Nephron (organoid): ENCODE measurements at regions not wholly inside any gene's neighbourhood (a gene's known extent, or its start where the extent isn't known, plus 50 kb on each side); places are given as distances from the start of the nearest gene placed in this dataset.

Experiments
- H3K27ac Mint-ChIP-seq, 3 experiments: 2 replicates each; pipeline ENCODE4 v1.8.0; 2020; ENCODE audit warnings: mixed read lengths in 3 of 3, mild to moderate bottlenecking in 2 of 3, moderate library complexity in 1 of 3
- H3K27me3 Mint-ChIP-seq: 2 replicates; pipeline ENCODE4 v1.8.0; 2021; ENCODE audit warnings: low read depth, mild to moderate bottlenecking, moderate library complexity, mixed read lengths
- H3K36me3 Mint-ChIP-seq: 2 replicates; pipeline ENCODE4 v1.8.0; 2020; ENCODE audit warnings: low read depth, mixed read lengths
- H3K4me1 Mint-ChIP-seq: 2 replicates; pipeline ENCODE4 v1.8.0; 2020; ENCODE audit warnings: mixed read lengths
- H3K4me3 Mint-ChIP-seq, 3 experiments: 2 replicates each; pipeline ENCODE4 v1.8.0; 2020; ENCODE audit warnings: mild to moderate bottlenecking in 3 of 3, mixed read lengths in 3 of 3, moderate library complexity in 2 of 3
- H3K9me3 Mint-ChIP-seq: 2 replicates; pipeline ENCODE4 v1.8.0; 2020; ENCODE audit warnings: mixed read lengths
- TF ChIP-seq, protein P1 (sequence below), 3 experiments: fragments of 200-600 bp; sonication (generic); IDR thresholded peaks; one replicate each; pipeline ENCODE4 v1.5.0; 2021; ENCODE audit warnings: antibody characterized with exemption in 3 of 3; ENCODE audit not compliant: unreplicated experiment in 3 of 3

DNA sequence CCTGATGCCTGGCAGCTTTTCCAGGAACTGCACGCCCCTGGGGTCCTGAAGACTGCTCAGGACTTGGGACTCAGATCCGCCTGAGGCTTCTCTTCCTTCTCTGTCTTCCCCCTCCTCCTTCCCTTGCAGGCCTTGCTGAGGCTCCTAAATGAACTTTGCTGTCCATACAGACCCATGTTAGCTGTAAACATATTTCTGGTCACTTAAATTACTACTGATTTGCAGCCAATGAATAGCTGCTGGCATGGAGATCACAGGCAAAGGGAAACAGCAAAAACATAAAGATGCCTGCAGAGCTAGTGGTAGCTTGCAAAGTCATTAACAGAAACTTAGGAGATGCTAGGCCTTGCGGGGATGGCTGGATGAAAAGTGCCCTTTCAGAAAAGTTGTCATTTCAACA lies 261.9 kb downstream of the GADD45G start:
- Mint-ChIP-seq H3K4me1 (peaks cover 53% of the 10 kb centered on the region), H3K36me3 (no peaks in the 10 kb centered on the region), H3K4me3 (no peak overlapping the region), H3K27ac (peak overlapping the region in 2 of 3 experiments; percentile 49 to 65), H3K27me3 (peaks cover 12% of the 10 kb centered on the region), H3K9me3 (no peaks in the 10 kb centered on the region)
- TF ChIP-seq, protein P1, sequence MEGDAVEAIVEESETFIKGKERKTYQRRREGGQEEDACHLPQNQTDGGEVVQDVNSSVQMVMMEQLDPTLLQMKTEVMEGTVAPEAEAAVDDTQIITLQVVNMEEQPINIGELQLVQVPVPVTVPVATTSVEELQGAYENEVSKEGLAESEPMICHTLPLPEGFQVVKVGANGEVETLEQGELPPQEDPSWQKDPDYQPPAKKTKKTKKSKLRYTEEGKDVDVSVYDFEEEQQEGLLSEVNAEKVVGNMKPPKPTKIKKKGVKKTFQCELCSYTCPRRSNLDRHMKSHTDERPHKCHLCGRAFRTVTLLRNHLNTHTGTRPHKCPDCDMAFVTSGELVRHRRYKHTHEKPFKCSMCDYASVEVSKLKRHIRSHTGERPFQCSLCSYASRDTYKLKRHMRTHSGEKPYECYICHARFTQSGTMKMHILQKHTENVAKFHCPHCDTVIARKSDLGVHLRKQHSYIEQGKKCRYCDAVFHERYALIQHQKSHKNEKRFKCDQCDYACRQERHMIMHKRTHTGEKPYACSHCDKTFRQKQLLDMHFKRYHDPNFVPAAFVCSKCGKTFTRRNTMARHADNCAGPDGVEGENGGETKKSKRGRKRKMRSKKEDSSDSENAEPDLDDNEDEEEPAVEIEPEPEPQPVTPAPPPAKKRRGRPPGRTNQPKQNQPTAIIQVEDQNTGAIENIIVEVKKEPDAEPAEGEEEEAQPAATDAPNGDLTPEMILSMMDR (IDR thresholded peaks at IDR 0.05; ENCODE audit: unreplicated experiment in 3 of 3), result no peak

DNA sequence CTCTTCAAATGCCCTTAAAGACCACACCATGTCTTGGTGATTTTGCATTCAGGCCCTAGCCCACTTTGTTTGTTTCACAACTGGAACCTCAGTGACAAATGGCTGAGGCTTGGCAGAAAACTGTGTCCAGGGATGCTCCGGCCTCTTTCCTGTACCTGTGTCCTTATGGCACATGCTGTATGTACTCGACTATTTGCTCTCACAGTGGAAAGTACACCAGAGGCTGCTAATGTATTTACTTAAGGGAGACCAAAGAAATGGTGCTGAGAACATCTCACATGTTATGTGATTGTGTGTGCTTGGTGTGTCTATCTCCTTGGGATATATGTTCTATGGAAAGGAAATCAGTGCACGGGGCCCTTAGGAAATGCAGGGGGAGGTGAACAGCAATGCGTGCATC lies 263.3 kb downstream of the GADD45G start:
- Mint-ChIP-seq H3K36me3 (no peaks in the 10 kb centered on the region), H3K27ac (peak overlapping the region in 1 of 3 experiments; percentile 20), H3K27me3 (peaks cover 12% of the 10 kb centered on the region), H3K4me3 (no peak overlapping the region), H3K9me3 (no peaks in the 10 kb centered on the region), H3K4me1 (peaks cover 42% of the 10 kb centered on the region)
- TF ChIP-seq, protein P1 (IDR thresholded peaks at IDR 0.05; ENCODE audit: unreplicated experiment in 3 of 3), result no peak

DNA sequence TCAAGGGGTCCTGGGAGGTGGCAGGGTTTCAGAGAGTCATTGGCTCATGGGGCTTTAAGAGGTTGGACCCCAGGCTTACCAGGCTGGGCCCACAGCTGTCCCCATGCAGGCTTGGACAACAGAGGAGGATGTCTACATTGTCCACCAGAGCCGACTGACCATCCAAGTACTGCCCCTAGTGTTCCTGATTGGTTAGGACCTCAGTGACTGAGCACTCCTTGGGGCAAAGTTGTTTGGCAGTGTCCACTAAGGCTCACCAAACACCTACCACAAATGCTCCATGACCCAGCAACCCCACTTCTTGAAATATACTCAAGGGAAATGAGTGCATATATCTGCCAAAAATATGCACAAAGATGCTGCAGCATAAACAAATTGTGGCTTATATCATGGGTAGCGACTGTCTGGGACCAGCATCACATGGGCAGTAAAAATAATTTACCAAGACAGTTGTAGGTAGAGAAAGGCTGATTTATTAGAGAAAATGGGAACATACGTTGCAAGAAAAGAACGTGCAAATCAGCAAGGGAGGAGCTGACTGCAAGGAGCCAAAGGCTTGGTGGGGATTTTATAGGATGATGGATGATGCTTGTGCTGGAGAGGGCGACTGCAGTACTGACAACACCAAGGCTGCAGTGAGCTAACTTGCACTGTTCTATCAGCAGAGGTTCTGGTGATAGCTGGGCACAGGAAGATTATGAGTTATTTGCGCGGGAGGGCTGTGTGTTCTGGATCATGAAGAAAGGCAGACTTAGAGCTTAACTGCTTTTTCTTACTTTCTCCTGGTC lies 265.2 kb downstream of the GADD45G start:
- H3K36me3 Mint-ChIP-seq, result no peaks in the 10 kb centered on the region
- H3K4me3 Mint-ChIP-seq, result no peak overlapping the region
- peak overlapping the region in 2 of 3 experiments; percentile 25 to 85 for H3K27ac Mint-ChIP-seq
- no peaks in the 10 kb centered on the region for H3K9me3 Mint-ChIP-seq
- H3K4me1 Mint-ChIP-seq, result peaks cover 33% of the 10 kb centered on the region
- TF ChIP-seq, protein P1 (IDR thresholded peaks at IDR 0.05; ENCODE audit: unreplicated experiment in 3 of 3), result no peak
- H3K27me3 Mint-ChIP-seq, result peaks cover 12% of the 10 kb centered on the region

DNA sequence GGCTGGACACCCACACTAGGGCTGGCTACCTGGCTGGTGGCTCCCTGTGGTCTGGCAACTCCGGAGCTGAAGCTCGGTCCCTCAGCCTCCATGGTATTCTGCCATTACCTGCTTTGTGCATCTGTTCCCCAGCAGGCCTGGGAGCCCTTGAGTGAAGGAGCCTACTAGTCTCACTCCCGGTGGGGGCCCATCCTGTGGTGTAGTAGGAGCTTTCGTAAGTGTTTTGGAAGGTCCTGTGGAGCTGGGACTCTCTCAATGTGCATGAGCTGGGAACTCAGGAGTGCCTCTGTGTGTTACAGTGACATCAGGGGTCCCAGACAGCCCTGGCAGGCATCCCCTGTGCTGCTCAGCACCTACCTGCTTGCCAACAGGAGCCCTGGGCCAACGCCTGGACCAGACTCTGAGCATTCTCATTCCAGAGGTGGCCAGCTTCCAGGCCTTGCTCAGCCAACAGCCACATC lies 267.1 kb downstream of the GADD45G start:
- Mint-ChIP-seq H3K4me3 (no peak overlapping the region), H3K4me1 (peaks cover 25% of the 10 kb centered on the region), H3K27me3 (peaks cover 15% of the 10 kb centered on the region), H3K27ac (no peak overlapping the region), H3K9me3 (no peaks in the 10 kb centered on the region), H3K36me3 (no peaks in the 10 kb centered on the region)
- TF ChIP-seq, protein P1 (IDR thresholded peaks at IDR 0.05; ENCODE audit: unreplicated experiment in 3 of 3), result no peak

DNA sequence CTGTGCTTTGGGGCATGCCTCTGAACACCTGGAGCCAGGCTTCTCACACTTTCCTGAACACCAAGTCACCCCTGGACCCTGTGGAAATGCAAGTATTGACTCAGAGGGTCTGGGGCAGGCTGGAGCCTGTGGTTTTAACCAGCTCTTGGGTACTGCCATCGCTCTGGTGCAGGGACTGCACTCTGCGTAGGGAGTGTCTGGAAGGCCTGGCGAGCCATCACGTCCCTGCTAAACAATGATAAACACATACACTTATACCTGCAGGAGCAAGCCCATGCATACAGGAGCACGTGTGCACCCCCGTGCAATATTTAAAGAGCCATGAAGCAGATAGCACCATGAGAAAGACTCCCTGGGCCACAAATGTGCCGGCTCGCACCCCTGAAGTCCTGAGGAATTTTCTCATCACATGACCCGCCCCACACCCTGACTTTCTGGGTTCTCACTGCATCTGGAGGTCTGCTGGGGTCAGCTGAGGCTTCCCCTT lies 267.7 kb downstream of the GADD45G start:
- Mint-ChIP-seq H3K27me3 (peaks cover 15% of the 10 kb centered on the region), H3K36me3 (no peaks in the 10 kb centered on the region), H3K27ac (peak overlapping the region in 1 of 3 experiments; percentile 54), H3K4me1 (peaks cover 24% of the 10 kb centered on the region), H3K9me3 (no peaks in the 10 kb centered on the region), H3K4me3 (no peak overlapping the region)
- TF ChIP-seq, protein P1 (IDR thresholded peaks at IDR 0.05; ENCODE audit: unreplicated experiment in 3 of 3), result no peak
